AG04449 (cell line): ENCODE measurements at regions not wholly inside any gene's neighbourhood (a gene's known extent, or its start where the extent isn't known, plus 50 kb on each side); places are given as distances from the start of the nearest gene placed in this dataset.

Experiments used
- CTCF ChIA-PET: fragments of 350-600 bp; formaldehyde crosslinking; extraction: SDS; loops from one replicate; lab custom pipeline; 2021; ENCODE audit warnings: antibody characterized with exemption; lab: Yijun Ruan, JAX
- POLR2A ChIA-PET: fragments of 400-600, 350-600 bp; formaldehyde crosslinking; extraction: SDS; loops from one replicate; lab custom pipeline; 2020; ENCODE audit warnings: antibody characterized with exemption, inconsistent platforms; lab: Yijun Ruan, JAX
- DNase-seq: peaks from one replicate; pipeline ENCODE4 v3.0.0-alpha.2; 2010; ENCODE audit warnings: low read depth, low spot score
- H3K4me3 ChIP-seq: 2 replicates; pipeline ENCODE4 v1.5.1; 2011; ENCODE audit warnings: low read depth, mild to moderate bottlenecking, control low read depth, low read length
- CTCF ChIP-seq: IDR thresholded peaks from one replicate; pipeline ENCODE4 v1.5.1; 2011; ENCODE audit warnings: mild to moderate bottlenecking, moderate library complexity, low read length, control low read depth, inconsistent platforms; ENCODE audit not compliant: insufficient read depth; ENCODE audit errors: missing control alignments

GRCh38 chr13:53255795-53256194 is 227.2 kb downstream of the OLFM4 start:
- no peak for TF ChIP-seq CTCF
- no peak for DNase-seq
- no peak overlapping the region for H3K4me3 ChIP-seq
- CTCF ChIA-PET = interaction anchor here (1.1 kb wide), 1 partner anchor 10 kb away, joined by 3 read pairs; no protein-coding TSS in a partner anchor
- POLR2A ChIA-PET = no interaction called here

GRCh38 chr13:53260594-53260993 is 232.0 kb downstream of the OLFM4 start:
- POLR2A ChIA-PET = no interaction called here
- no peak for DNase-seq
- H3K4me3 ChIP-seq = no peak overlapping the region
- CTCF ChIA-PET = interaction anchor here (1.8 kb wide), 1 partner anchor 10 kb away, joined by 8 read pairs; no protein-coding TSS in a partner anchor
- TF ChIP-seq CTCF = no peak

DNA sequence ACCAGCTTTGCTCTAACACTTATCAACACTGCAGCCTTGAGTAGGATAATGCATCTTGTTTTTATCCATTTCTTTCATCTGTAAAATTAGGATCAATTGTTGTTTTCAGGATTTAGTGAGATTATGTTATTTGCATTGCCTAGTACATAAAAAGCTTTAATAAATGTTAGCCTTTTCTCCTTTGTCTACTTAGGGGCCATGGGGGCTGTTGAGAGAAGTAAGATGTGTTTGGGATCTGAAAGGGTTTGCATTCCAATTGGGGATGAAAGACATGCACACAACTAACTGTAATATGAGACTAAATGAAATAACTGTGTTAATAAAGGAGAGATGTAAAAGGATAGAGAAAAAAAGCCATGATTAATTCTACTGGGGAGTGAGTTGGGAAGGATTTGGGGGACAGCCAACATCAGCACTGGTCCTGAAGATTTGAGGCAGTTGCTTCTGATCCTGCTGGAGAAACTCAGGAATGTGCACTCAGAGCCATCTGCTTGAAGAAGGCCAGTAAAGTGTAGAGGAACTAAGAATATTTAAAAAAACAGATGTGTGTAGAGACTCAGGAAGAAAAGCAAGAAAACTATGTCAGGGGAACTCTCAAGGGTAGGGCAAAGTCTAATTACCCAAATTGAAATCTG is 236.3 kb downstream of the OLFM4 start:
- TF ChIP-seq CTCF = no peak
- H3K4me3 ChIP-seq = no peak overlapping the region
- CTCF ChIA-PET = no interaction called here
- no peak for DNase-seq
- POLR2A ChIA-PET = no interaction called here

DNA sequence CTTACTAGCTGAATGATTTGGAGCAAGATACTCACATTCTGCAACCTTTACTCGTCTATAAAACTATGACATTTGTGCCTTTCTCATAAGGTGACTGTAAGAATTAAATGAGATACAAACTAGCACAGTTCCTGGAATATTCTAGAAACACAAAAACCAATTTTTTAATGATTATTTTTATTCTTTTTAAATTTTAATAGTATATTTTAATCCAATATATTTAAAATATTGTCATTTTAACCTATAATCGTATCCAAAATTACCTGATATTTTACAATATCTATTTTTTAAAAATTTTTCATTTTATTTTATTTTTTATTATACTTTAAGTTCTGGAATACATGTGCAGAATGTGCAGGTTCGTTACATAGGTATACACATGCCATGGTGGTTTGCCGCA is 238.1 kb downstream of the OLFM4 start:
- no peak for TF ChIP-seq CTCF
- CTCF ChIA-PET = no interaction called here
- DNase-seq = no peak
- no peak overlapping the region for H3K4me3 ChIP-seq
- POLR2A ChIA-PET = no interaction called here

DNA sequence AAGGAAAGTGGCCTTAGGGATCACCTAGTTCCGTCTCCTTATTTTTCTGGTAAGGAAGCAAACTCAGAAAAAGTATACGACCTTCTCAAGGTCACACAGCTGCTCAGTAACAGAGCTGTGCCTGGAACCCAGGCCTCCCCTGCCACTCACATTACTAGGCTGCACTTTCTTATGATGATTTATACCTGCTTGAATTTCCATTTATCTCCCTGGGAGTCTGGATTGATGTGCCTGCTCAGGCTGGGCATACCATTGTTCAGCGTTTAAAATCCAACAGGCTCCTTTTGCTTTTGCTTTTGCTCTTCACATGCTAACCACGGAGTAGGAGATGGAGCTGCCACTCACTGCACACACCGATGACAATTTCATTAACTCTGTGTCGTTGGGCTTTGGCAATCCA is 241.0 kb downstream of the OLFM4 start:
- no peak for DNase-seq
- H3K4me3 ChIP-seq = no peak overlapping the region
- TF ChIP-seq CTCF = no peak
- POLR2A ChIA-PET = no interaction called here
- CTCF ChIA-PET = no interaction called here

DNA sequence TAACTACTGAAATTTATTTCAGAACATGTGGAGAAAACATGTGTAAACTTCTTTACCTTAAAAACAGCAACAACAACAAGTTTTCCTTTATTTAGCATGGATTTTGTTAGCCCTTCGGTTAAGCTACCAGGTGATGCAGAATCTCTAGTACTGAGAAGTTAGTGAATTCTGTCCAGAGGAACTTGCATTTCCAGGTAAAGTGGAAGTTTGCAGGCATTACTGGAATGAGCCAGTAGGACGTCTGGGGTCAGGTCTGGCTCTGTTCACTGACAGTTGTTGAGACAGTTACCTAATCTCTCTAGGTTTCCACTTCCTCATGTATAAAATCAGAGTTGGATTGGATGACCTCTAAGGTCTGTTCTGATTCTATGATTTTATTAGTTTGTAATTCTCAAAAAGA is 244.3 kb downstream of the OLFM4 start:
- POLR2A ChIA-PET = no interaction called here
- no peak for DNase-seq
- H3K4me3 ChIP-seq = no peak overlapping the region
- CTCF ChIA-PET = no interaction called here
- no peak for TF ChIP-seq CTCF
